ENCODE measurements at regions not wholly inside any gene's neighbourhood (a gene's known extent, or its start where the extent isn't known, plus 50 kb on each side); places are given as distances from the start of the nearest gene placed in this dataset.

DNA sequence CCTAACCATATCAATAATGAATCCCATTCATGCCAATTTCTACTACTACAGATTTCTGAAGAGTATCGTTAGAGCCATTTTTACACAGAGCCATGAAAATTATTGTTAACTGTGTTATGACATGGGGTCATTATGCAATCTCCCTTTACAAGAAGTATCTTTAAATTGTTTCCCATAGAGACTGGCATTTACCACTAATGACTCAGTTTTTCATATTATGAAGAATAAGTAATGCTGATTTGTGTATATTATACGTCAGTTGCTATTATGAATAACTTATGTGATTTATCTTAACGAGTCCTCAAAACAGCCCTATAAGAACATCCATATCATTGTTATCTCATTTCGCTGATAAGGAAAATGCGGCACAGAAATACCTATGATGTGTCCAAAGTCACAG is 173.8 kb downstream of the KCNJ2 start:
- TF ChIP-seq CTCF (IDR thresholded peaks at IDR 0.05) = no peak
- TF ChIP-seq POLR2A (IDR thresholded peaks at IDR 0.05) = no peak

Measured in Peyer's patch (tissue), 4 donors.